HG02588 (cell line): ENCODE measurements at regions not wholly inside any gene's neighbourhood (a gene's known extent, or its start where the extent isn't known, plus 50 kb on each side); places are given as distances from the start of the nearest gene placed in this dataset.

ENCODE experiments used
- ATAC-seq: cut with Tn5 transposase; IDR thresholded peaks from one replicate; pipeline ENCODE4 v1.9.1; 2021; ENCODE audit warnings: mild to moderate bottlenecking, moderate library complexity; ENCODE audit not compliant: unreplicated experiment

GRCh38 chr5:56466136-56466816, 233.1 kb upstream of the ANKRD55 start:
- no peak for ATAC-seq

- no peak for ATAC-seq
Measured at GRCh38 chr5:56465769-56466135, 232.6 kb upstream of the ANKRD55 start.

- no peak for ATAC-seq
Measured at GRCh38 chr5:56464935-56465768, 232.0 kb upstream of the ANKRD55 start.

GRCh38 chr5:56463944-56464571, 230.9 kb upstream of the ANKRD55 start:
- ATAC-seq = no peak

GRCh38 chr5:56461584-56461983, 228.5 kb upstream of the ANKRD55 start:
- ATAC-seq = no peak

GRCh38 chr5:56460681-56461191, 227.6 kb upstream of the ANKRD55 start:
- no peak for ATAC-seq

- ATAC-seq = no peak
Measured at GRCh38 chr5:56460195-56460546, 227.0 kb upstream of the ANKRD55 start.

- no peak for ATAC-seq
Measured at GRCh38 chr5:56459394-56460194, 226.5 kb upstream of the ANKRD55 start.

GRCh38 chr5:56457887-56458812, 225.0 kb upstream of the ANKRD55 start:
- no peak for ATAC-seq

GRCh38 chr5:56456002-56456401, 222.9 kb upstream of the ANKRD55 start:
- ATAC-seq = no peak

GRCh38 chr5:56455417-56455816, 222.3 kb upstream of the ANKRD55 start:
- ATAC-seq = no peak

GRCh38 chr5:56454219-56454862, 221.2 kb upstream of the ANKRD55 start:
- no peak for ATAC-seq

- ATAC-seq = no peak
Measured at GRCh38 chr5:56451742-56452141, 218.6 kb upstream of the ANKRD55 start.

GRCh38 chr5:56450766-56451165, 217.6 kb upstream of the ANKRD55 start:
- ATAC-seq = no peak

GRCh38 chr5:56449071-56449640, 216.0 kb upstream of the ANKRD55 start:
- ATAC-seq = no peak

GRCh38 chr5:56447656-56448055, 214.5 kb upstream of the ANKRD55 start:
- ATAC-seq = no peak

- no peak for ATAC-seq
Measured at GRCh38 chr5:56447232-56447631, 214.1 kb upstream of the ANKRD55 start.

GRCh38 chr5:56446728-56447127, 213.6 kb upstream of the ANKRD55 start:
- ATAC-seq = no peak

GRCh38 chr5:56443826-56444225, 210.7 kb upstream of the ANKRD55 start:
- ATAC-seq = no peak
